ENCODE measurements at regions not wholly inside any gene's neighbourhood (a gene's known extent, or its start where the extent isn't known, plus 50 kb on each side); places are given as distances from the start of the nearest gene placed in this dataset.

GRCh38 chr2:186044761-186045160 is 306.2 kb downstream of the FSIP2 start:
- BruUV-seq (replicated peaks), result no TSS peak
- ATAC-seq (no peak), DNase-seq (ENCODE audit: extremely low read depth in 1 of 4, low spot score in 3 of 4) (no peak), FAIRE-seq (no peak)
- no peak overlapping the region for H2AFZ ChIP-seq (ENCODE audit: low read depth, low read length)
- POLR2A ChIA-PET, result no interaction called here
- no peaks in the 10 kb centered on the region for H3K9me1 ChIP-seq (ENCODE audit: control insufficient read depth, insufficient read depth, low read length)
- intact Hi-C loops (cut with micrococcal nuclease) (no loop called here), in situ Hi-C loops (cut with MboI) (no loop called here)
- H3K4me2 ChIP-seq (ENCODE audit: insufficient read depth, low read length), result no peak overlapping the region
- peaks cover 2% of the 10 kb centered on the region; the same call in 1 of the 2 replicates for H3K9me3 ChIP-seq (replicated peaks; ENCODE audit: control insufficient read depth, insufficient read depth, low read depth, low read length)
- 2% methylated on average over 2 of the region's 2 CpGs for WGBS (ENCODE audit: insufficient coverage, low coverage, missing lambda C conversion rate)
- CTCF ChIA-PET (ENCODE audit: low intra/inter-chr PET ratio), result no interaction called here
- H3K9ac ChIP-seq (ENCODE audit: insufficient read depth in 1 of 2, low read depth in 2 of 2, low read length in 2 of 2), result no peak overlapping the region
- no peaks in the 10 kb centered on the region for H3K4me1 ChIP-seq (replicated peaks in 1 of 2; ENCODE audit: control insufficient read depth in 2 of 2, insufficient read depth in 2 of 2, low read length in 2 of 2)
- H3K79me2 ChIP-seq (ENCODE audit: control insufficient read depth, insufficient read depth, low read length), result no peaks in the 10 kb centered on the region
- H3K4me3 ChIP-seq, result no peak overlapping the region
- H3K36me3 ChIP-seq (ENCODE audit: control insufficient read depth, insufficient read depth, low read length), result no peaks in the 10 kb centered on the region
- H3K27ac ChIP-seq (ENCODE audit: extremely low read depth, low read depth, low read length), result no peak overlapping the region
- H3K27me3 ChIP-seq (ENCODE audit: control insufficient read depth in 2 of 2, insufficient read depth in 2 of 2, low read length in 2 of 2), result no peaks in the 10 kb centered on the region
- TF ChIP-seq POLR2G (IDR thresholded peaks at IDR 0.05; ENCODE audit: low read depth, low read length) (no peak), SIN3A (IDR thresholded peaks at IDR 0.05; ENCODE audit: borderline replicate concordance in 2 of 2, control insufficient read depth in 1 of 2, low read depth in 2 of 2, low read length in 2 of 2) (no peak), KLF6 (CRISPR knock-in tag; IDR thresholded peaks at IDR 0.05; ENCODE audit: borderline replicate concordance) (no peak), RNF219 (CRISPR knock-in tag; IDR thresholded peaks at IDR 0.05) (no peak), SFPQ (IDR thresholded peaks at IDR 0.05; ENCODE audit: low read depth, low read length) (no peak), ZNF76 (CRISPR knock-in tag; IDR thresholded peaks at IDR 0.05; ENCODE audit: borderline replicate concordance) (no peak)
- no peaks in the 10 kb centered on the region for H4K20me1 ChIP-seq (replicated peaks; ENCODE audit: control insufficient read depth, insufficient read depth, low read length)
